GM23338 (cell line): ENCODE measurements at regions not wholly inside any gene's neighbourhood (a gene's known extent, or its start where the extent isn't known, plus 50 kb on each side); places are given as distances from the start of the nearest gene placed in this dataset.

ENCODE experiments used
- ATAC-seq: fragments of 200-7000 bp; cut with Tn5 transposase; 3 replicates; pipeline ENCODE4 v1.9.1; 2020
- DNase-seq: peaks from one replicate; pipeline ENCODE4 v3.0.0-alpha.2; 2015; ENCODE audit warnings: low spot score
- H2AFZ ChIP-seq: fragments of 200-600 bp; sonication (generic); 2 replicates; pipeline ENCODE4 v1.8.0; 2016; ENCODE audit warnings: antibody characterized with exemption, mild to moderate bottlenecking, moderate library complexity
- H3F3A ChIP-seq: fragments of 200-600 bp; sonication (generic); replicated peaks from 2 replicates; pipeline ENCODE4 v1.8.0; 2017; ENCODE audit warnings: antibody characterized with exemption, mixed run types, low read depth
- H3K27ac ChIP-seq: fragments of 200-600 bp; sonication (generic); 2 replicates; pipeline ENCODE4 v1.6.1; 2016; ENCODE audit warnings: low read depth
- H3K27me3 ChIP-seq: fragments of 200-600 bp; sonication (generic); 2 replicates; pipeline ENCODE4 v1.8.0; 2016; ENCODE audit warnings: mild to moderate bottlenecking, mixed run types, moderate library complexity; ENCODE audit not compliant: insufficient read depth
- H3K36me3 ChIP-seq: fragments of 200-600 bp; sonication (generic); 2 replicates; pipeline ENCODE4 v1.8.0; 2016; ENCODE audit warnings: mild to moderate bottlenecking; ENCODE audit not compliant: insufficient read depth
- H3K4me1 ChIP-seq: fragments of 200-600 bp; sonication (generic); 2 replicates; pipeline ENCODE4 v1.8.0; 2016; ENCODE audit warnings: mild to moderate bottlenecking, moderate library complexity; ENCODE audit not compliant: insufficient read depth
- H3K4me2 ChIP-seq: fragments of 200-600 bp; sonication (generic); 2 replicates; pipeline ENCODE4 v1.7.1; 2017; ENCODE audit warnings: mixed run types
- H3K4me3 ChIP-seq: fragments of 200-600 bp; sonication (generic); 2 replicates; pipeline ENCODE4 v1.6.1; 2016; ENCODE audit warnings: mixed run types
- H3K79me2 ChIP-seq: fragments of 200-600 bp; sonication (generic); replicated peaks from 2 replicates; pipeline ENCODE4 v1.8.0; 2017; ENCODE audit warnings: mild to moderate bottlenecking; ENCODE audit not compliant: insufficient read depth
- H3K9me2 ChIP-seq: fragments of 200-600 bp; sonication (generic); 2 replicates; pipeline ENCODE4 v1.8.0; 2017; ENCODE audit not compliant: insufficient read depth
- H4K20me1 ChIP-seq: fragments of 200-600 bp; sonication (generic); replicated peaks from 2 replicates; pipeline ENCODE4 v1.8.0; 2017; ENCODE audit warnings: mild to moderate bottlenecking; ENCODE audit not compliant: insufficient read depth
- H3K27ac Mint-ChIP-seq: 2 replicates; pipeline ENCODE4 v1.8.0; 2020; ENCODE audit warnings: inconsistent platforms, mild to moderate bottlenecking, moderate library complexity, mixed read lengths
- H3K27me3 Mint-ChIP-seq: 3 replicates; pipeline ENCODE4 v1.8.0; 2022; ENCODE audit warnings: low read depth, mild to moderate bottlenecking, moderate library complexity, mixed read lengths, inconsistent platforms; ENCODE audit not compliant: insufficient read depth, poor library complexity
- H3K36me3 Mint-ChIP-seq: 3 replicates; pipeline ENCODE4 v1.8.0; 2021; ENCODE audit warnings: low read depth, mild to moderate bottlenecking, inconsistent platforms, moderate library complexity, mixed read lengths
- H3K4me1 Mint-ChIP-seq: 3 replicates; pipeline ENCODE4 v1.8.0; 2020; ENCODE audit warnings: mild to moderate bottlenecking, inconsistent platforms, mixed read lengths
- H3K4me3 Mint-ChIP-seq: 3 replicates; pipeline ENCODE4 v1.8.0; 2021; ENCODE audit warnings: moderate library complexity, mild to moderate bottlenecking, inconsistent platforms, mixed read lengths
- H3K9me3 Mint-ChIP-seq: 3 replicates; pipeline ENCODE4 v1.8.0; 2020; ENCODE audit warnings: moderate library complexity, mild to moderate bottlenecking, inconsistent platforms, mixed read lengths
- CREB1 ChIP-seq: fragments of 250-450 bp; sonication (Bioruptor Pico); IDR thresholded peaks from 2 replicates; pipeline ENCODE4 v1.5.0; 2020; ENCODE audit warnings: low read depth, mild to moderate bottlenecking, moderate library complexity
- CTCF ChIP-seq, 2 experiments: fragments of 200-600 bp in 1 of 2; sonication (generic) in 1 of 2; conservative IDR thresholded peaks; 2 replicates each; pipeline versions ENCODE4 v1.5.1 to v1.6.1; 2016 to 2017; ENCODE audit warnings: antibody characterized with exemption in 2 of 2, low read depth in 2 of 2, mild to moderate bottlenecking in 2 of 2, moderate library complexity in 1 of 2
- ETS1 ChIP-seq: IDR thresholded peaks from 2 replicates; pipeline ENCODE4 v1.6.1; 2016; ENCODE audit warnings: antibody characterized with exemption
- EZH2 ChIP-seq: fragments of 200-600 bp; sonication (generic); IDR thresholded peaks from one replicate; pipeline ENCODE4 v1.8.0; 2017; ENCODE audit warnings: antibody characterized with exemption, mild to moderate bottlenecking, low read depth; ENCODE audit not compliant: unreplicated experiment
- EZH2phosphoT487 ChIP-seq: fragments of 200-600 bp; sonication (generic); IDR thresholded peaks from one replicate; pipeline ENCODE4 v1.8.1; 2018; ENCODE audit warnings: antibody characterized with exemption; ENCODE audit not compliant: unreplicated experiment
- JUNB ChIP-seq: IDR thresholded peaks from one replicate; pipeline ENCODE4 v1.6.1; 2016; ENCODE audit warnings: antibody characterized with exemption; ENCODE audit not compliant: unreplicated experiment
- NANOG ChIP-seq: IDR thresholded peaks from 2 replicates; pipeline ENCODE4 v1.6.1; 2016; ENCODE audit warnings: antibody characterized with exemption, borderline replicate concordance
- POLR2AphosphoS5 ChIP-seq: IDR thresholded peaks from 2 replicates; pipeline ENCODE4 v1.6.1; 2016; ENCODE audit warnings: antibody characterized with exemption, low read depth
- REST ChIP-seq: IDR thresholded peaks from one replicate; pipeline ENCODE4 v1.6.1; 2018; ENCODE audit warnings: antibody characterized with exemption; ENCODE audit not compliant: unreplicated experiment
- STAT1 ChIP-seq: IDR thresholded peaks from one replicate; pipeline ENCODE4 v1.6.1; 2016; ENCODE audit warnings: antibody characterized with exemption; ENCODE audit not compliant: unreplicated experiment
- ZNF114 ChIP-seq: fragments of 250-450 bp; sonication (Bioruptor Pico); IDR thresholded peaks from 2 replicates; pipeline ENCODE4 v1.5.0; 2020; ENCODE audit warnings: mild to moderate bottlenecking, moderate library complexity
- ZNF331 ChIP-seq: fragments of 250-450 bp; sonication (Bioruptor Pico); IDR thresholded peaks from 2 replicates; pipeline ENCODE4 v1.5.0; 2020; ENCODE audit warnings: low read depth, mild to moderate bottlenecking, moderate library complexity
- ZNF462 ChIP-seq: fragments of 250-450 bp; sonication (Bioruptor Pico); IDR thresholded peaks from 2 replicates; pipeline ENCODE4 v1.5.0; 2020; ENCODE audit warnings: mild to moderate bottlenecking, moderate library complexity

- H3K27me3 ChIP-seq = no peaks in the 10 kb centered on the region
- peaks cover 12% of the 10 kb centered on the region for H3K36me3 Mint-ChIP-seq
- H3K36me3 ChIP-seq = no peaks in the 10 kb centered on the region
- peaks cover 24% of the 10 kb centered on the region for H3K9me3 Mint-ChIP-seq
- H3K79me2 ChIP-seq = no peaks in the 10 kb centered on the region
- peaks cover 6% of the 10 kb centered on the region for H3K27me3 Mint-ChIP-seq
- H3K4me2 ChIP-seq = no peak overlapping the region
- no peak overlapping the region for H3K4me3 ChIP-seq
- H3K27ac Mint-ChIP-seq = no peak overlapping the region
- peak; percentile 94 for DNase-seq
- H3F3A ChIP-seq = no peaks in the 10 kb centered on the region
- no peak overlapping the region for H3K4me3 Mint-ChIP-seq
- H3K4me1 ChIP-seq = no peaks in the 10 kb centered on the region
- H2AFZ ChIP-seq = peak overlapping the region; percentile 61; the same call in 1 of the 2 replicates
- no peak overlapping the region for H3K27ac ChIP-seq
- H4K20me1 ChIP-seq = no peaks in the 10 kb centered on the region
- H3K9me2 ChIP-seq = no peaks in the 10 kb centered on the region
- H3K4me1 Mint-ChIP-seq = peaks cover 13% of the 10 kb centered on the region; the same call in 2 of the 3 replicates
- ATAC-seq = peak; percentile 100
- TF ChIP-seq EZH2phosphoT487 (no peak), ZNF114 (CRISPR knock-in tag) (no peak), ZNF331 (CRISPR knock-in tag) (no peak), ZNF462 (CRISPR knock-in tag) (peak; percentile 29; the same call in 1 of the 2 replicates), ETS1 (no peak), CTCF (conservative IDR thresholded peaks at IDR 0.05; ENCODE audit: low read depth in 2 of 2) (peak; percentile 81 to 91), JUNB (no peak), POLR2AphosphoS5 (no peak), REST (no peak), CREB1 (no peak), STAT1 (no peak), NANOG (no peak), EZH2 (no peak)
These were observed 172.7 kb downstream of the CAND1 start for GRCh38 chr12:67441736-67442346.
